ENCODE measurements at regions not wholly inside any gene's neighbourhood (a gene's known extent, or its start where the extent isn't known, plus 50 kb on each side); places are given as distances from the start of the nearest gene placed in this dataset.

GRCh38 chr3:127457546-127458145 is 132.9 kb downstream of the TPRA1 start:
- Histone ChIP-seq H3K9ac (ENCODE audit: low read length) (no peak overlapping the region), H2AFZ (ENCODE audit: low read length) (no peak overlapping the region), H3K27ac (ENCODE audit: low read depth, low read length, poor library complexity, severe bottlenecking) (no peak overlapping the region), H3K27me3 (ENCODE audit: insufficient read depth, low read length) (peaks cover 6% of the 10 kb centered on the region; the same call in 1 of the 2 replicates), H3K9me2 (ENCODE audit: low read depth, low read length) (no peaks in the 10 kb centered on the region), H3K4me1 (ENCODE audit: insufficient read depth, low read length, severe bottlenecking) (no peaks in the 10 kb centered on the region), H3K9me3 (ENCODE audit: low read length) (no peaks in the 10 kb centered on the region), H3K4me2 (ENCODE audit: low read length) (no peak overlapping the region), H4K20me1 (ENCODE audit: insufficient read depth, low read length) (no peaks in the 10 kb centered on the region), H3F3A (ENCODE audit: insufficient read depth, low read length) (no peaks in the 10 kb centered on the region), H3K4me3 (ENCODE audit: low read depth, low read length, poor library complexity, severe bottlenecking) (no peak overlapping the region), H3K79me2 (ENCODE audit: insufficient read depth, low read length) (no peaks in the 10 kb centered on the region), H3K36me3 (ENCODE audit: insufficient read depth, low read length) (no peaks in the 10 kb centered on the region)
- TF ChIP-seq CTCF (IDR thresholded peaks at IDR 0.05; ENCODE audit: low read length) (no peak), EZH2 (IDR thresholded peaks at IDR 0.05; ENCODE audit: borderline replicate concordance, low read length) (no peak)

DNA sequence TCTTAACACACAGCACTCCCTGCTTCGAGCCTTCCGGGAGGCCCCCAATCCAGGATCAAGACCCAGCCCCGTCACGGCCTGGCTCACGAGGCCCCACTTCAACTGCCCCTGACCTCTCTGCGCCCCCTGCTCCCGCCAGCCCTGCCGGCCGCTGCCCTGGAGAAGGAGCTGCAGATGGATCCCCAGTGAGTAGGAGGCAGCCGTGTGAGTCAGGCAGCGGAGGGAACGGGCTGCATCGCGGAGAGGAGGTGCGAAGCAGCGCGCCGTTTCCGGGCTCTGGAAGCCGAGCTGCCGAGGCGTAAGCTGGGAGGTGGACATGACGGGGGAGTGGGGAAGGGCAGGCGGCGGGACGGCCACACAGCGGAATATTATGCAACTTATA is 133.4 kb downstream of the TPRA1 start:
- Histone ChIP-seq H3K79me2 (ENCODE audit: insufficient read depth, low read length) (no peaks in the 10 kb centered on the region), H3K9me3 (ENCODE audit: low read length) (no peaks in the 10 kb centered on the region), H3K9ac (ENCODE audit: low read length) (no peak overlapping the region), H3K27ac (ENCODE audit: low read depth, low read length, poor library complexity, severe bottlenecking) (no peak overlapping the region), H2AFZ (ENCODE audit: low read length) (no peak overlapping the region), H3K4me3 (ENCODE audit: low read depth, low read length, poor library complexity, severe bottlenecking) (no peak overlapping the region), H3K27me3 (ENCODE audit: insufficient read depth, low read length) (peaks cover 6% of the 10 kb centered on the region; the same call in 1 of the 2 replicates), H4K20me1 (ENCODE audit: insufficient read depth, low read length) (no peaks in the 10 kb centered on the region), H3K4me1 (ENCODE audit: insufficient read depth, low read length, severe bottlenecking) (no peaks in the 10 kb centered on the region), H3F3A (ENCODE audit: insufficient read depth, low read length) (no peaks in the 10 kb centered on the region), H3K9me2 (ENCODE audit: low read depth, low read length) (no peaks in the 10 kb centered on the region), H3K4me2 (ENCODE audit: low read length) (no peak overlapping the region), H3K36me3 (ENCODE audit: insufficient read depth, low read length) (no peaks in the 10 kb centered on the region)
- TF ChIP-seq CTCF (IDR thresholded peaks at IDR 0.05; ENCODE audit: low read length): no peak
- no peak for TF ChIP-seq EZH2 (IDR thresholded peaks at IDR 0.05; ENCODE audit: borderline replicate concordance, low read length)

- H3K4me3 ChIP-seq (ENCODE audit: low read depth, low read length, poor library complexity, severe bottlenecking): no peak overlapping the region
- H3K9me3 ChIP-seq (ENCODE audit: low read length): no peaks in the 10 kb centered on the region
- no peak overlapping the region for H3K27ac ChIP-seq (ENCODE audit: low read depth, low read length, poor library complexity, severe bottlenecking)
- H3F3A ChIP-seq (ENCODE audit: insufficient read depth, low read length): no peaks in the 10 kb centered on the region
- no peaks in the 10 kb centered on the region for H4K20me1 ChIP-seq (ENCODE audit: insufficient read depth, low read length)
- no peaks in the 10 kb centered on the region for H3K79me2 ChIP-seq (ENCODE audit: insufficient read depth, low read length)
- no peaks in the 10 kb centered on the region for H3K4me1 ChIP-seq (ENCODE audit: insufficient read depth, low read length, severe bottlenecking)
- no peak overlapping the region for H3K4me2 ChIP-seq (ENCODE audit: low read length)
- TF ChIP-seq CTCF (IDR thresholded peaks at IDR 0.05; ENCODE audit: low read length) (no peak), EZH2 (IDR thresholded peaks at IDR 0.05; ENCODE audit: borderline replicate concordance, low read length) (no peak)
- H3K27me3 ChIP-seq (ENCODE audit: insufficient read depth, low read length): peaks cover 6% of the 10 kb centered on the region; the same call in 1 of the 2 replicates
- no peak overlapping the region for H2AFZ ChIP-seq (ENCODE audit: low read length)
- H3K9ac ChIP-seq (ENCODE audit: low read length): no peak overlapping the region
- no peaks in the 10 kb centered on the region for H3K9me2 ChIP-seq (ENCODE audit: low read depth, low read length)
- H3K36me3 ChIP-seq (ENCODE audit: insufficient read depth, low read length): no peaks in the 10 kb centered on the region
Measured at GRCh38 chr3:127456471-127457093, 134.0 kb downstream of the TPRA1 start.

Data from OCI-LY1 (cell line).